ENCODE measurements at regions not wholly inside any gene's neighbourhood (a gene's known extent, or its start where the extent isn't known, plus 50 kb on each side); places are given as distances from the start of the nearest gene placed in this dataset.
"Not testable (repeated sequence)": the region's sequence is repeated elsewhere in the genome, so short reads cannot be mapped to it uniquely, and the experiment has no call there.

GRCh38 chr10:37490266-37490665 is 364.9 kb downstream of the ANKRD30A start:
- no peak for DNase-seq (ENCODE audit: low spot score in 2 of 2)
- no peaks in the 10 kb centered on the region for H3K4me1 ChIP-seq
- TF ChIP-seq POLR2AphosphoS5 (IDR thresholded peaks at IDR 0.05) (no peak), CTCF (IDR thresholded peaks at IDR 0.05) (no peak), POLR2A (IDR thresholded peaks at IDR 0.05) (no peak)
- intact Hi-C loops (cut with DNase I; ENCODE audit: low total_unique reads), result no loop called here
- H3K27me3 ChIP-seq, result no peaks in the 10 kb centered on the region
- no peaks in the 10 kb centered on the region for H3K36me3 ChIP-seq
- H3K9me3 ChIP-seq, result peaks cover 0 to 5% of the 10 kb centered on the region in 2 donors
- H3K27ac ChIP-seq, result no peak overlapping the region
- H3K4me3 ChIP-seq, result no peak overlapping the region

- H3K4me1 ChIP-seq, result no peaks in the 10 kb centered on the region
- H3K4me3 ChIP-seq, result no peak overlapping the region
- H3K36me3 ChIP-seq, result no peaks in the 10 kb centered on the region
- no peaks in the 10 kb centered on the region for H3K27me3 ChIP-seq
- TF ChIP-seq CTCF (IDR thresholded peaks at IDR 0.05), result no peak
- no peak for TF ChIP-seq POLR2AphosphoS5 (IDR thresholded peaks at IDR 0.05)
- no peak for TF ChIP-seq POLR2A (IDR thresholded peaks at IDR 0.05)
- intact Hi-C loops (cut with DNase I; ENCODE audit: low total_unique reads), result no loop called here
- peaks cover 0 to 5% of the 10 kb centered on the region in 2 donors for H3K9me3 ChIP-seq
- DNase-seq (ENCODE audit: low spot score in 2 of 2), result no peak
- no peak overlapping the region for H3K27ac ChIP-seq
Measured at GRCh38 chr10:37489658-37490003, 364.2 kb downstream of the ANKRD30A start.

GRCh38 chr10:37488792-37489657 is 363.6 kb downstream of the ANKRD30A start:
- Histone ChIP-seq H3K27ac (no peak overlapping the region), H3K4me3 (no peak overlapping the region), H3K4me1 (no peaks in the 10 kb centered on the region), H3K27me3 (no peaks in the 10 kb centered on the region), H3K36me3 (no peaks in the 10 kb centered on the region), H3K9me3 (peaks cover 0 to 5% of the 10 kb centered on the region in 2 donors)
- DNase-seq (ENCODE audit: low spot score in 2 of 2), result no peak
- TF ChIP-seq POLR2A (IDR thresholded peaks at IDR 0.05) (no peak), CTCF (IDR thresholded peaks at IDR 0.05) (no peak), POLR2AphosphoS5 (IDR thresholded peaks at IDR 0.05) (no peak)
- intact Hi-C loops (cut with DNase I; ENCODE audit: low total_unique reads), result no loop called here

GRCh38 chr10:37480596-37480995 is 355.2 kb downstream of the ANKRD30A start:
- DNase-seq (ENCODE audit: low spot score in 2 of 2); H3K4me1 ChIP-seq; H3K36me3 ChIP-seq; H3K4me3 ChIP-seq; H3K27ac ChIP-seq; H3K9me3 ChIP-seq; intact Hi-C loops (cut with DNase I; ENCODE audit: low total_unique reads); H3K27me3 ChIP-seq: not testable (repeated sequence)

GRCh38 chr10:37479469-37479868 is 354.1 kb downstream of the ANKRD30A start:
- DNase-seq (ENCODE audit: low spot score in 2 of 2), result no peak
- Histone ChIP-seq H3K9me3 (no peaks in the 10 kb centered on the region), H3K36me3 (no peaks in the 10 kb centered on the region), H3K27ac (no peak overlapping the region), H3K4me3 (no peak overlapping the region), H3K4me1 (no peaks in the 10 kb centered on the region), H3K27me3 (no peaks in the 10 kb centered on the region)
- intact Hi-C loops (cut with DNase I; ENCODE audit: low total_unique reads), result no loop called here
- TF ChIP-seq CTCF (IDR thresholded peaks at IDR 0.05) (no peak), POLR2A (IDR thresholded peaks at IDR 0.05) (no peak), POLR2AphosphoS5 (IDR thresholded peaks at IDR 0.05) (no peak)
